LNCaP clone FGC (cell line): ENCODE measurements at regions not wholly inside any gene's neighbourhood (a gene's known extent, or its start where the extent isn't known, plus 50 kb on each side); places are given as distances from the start of the nearest gene placed in this dataset.

Source experiments
- DNase-seq: peaks from one replicate; pipeline ENCODE4 v3.0.0-alpha.2; 2011; ENCODE audit warnings: low read depth
- H3K4me3 ChIP-seq: 2 replicates; pipeline ENCODE4 v1.5.1; 2011; ENCODE audit warnings: mild to moderate bottlenecking, low read depth, low read length, control low read depth
- CTCF ChIP-seq: IDR thresholded peaks from 2 replicates; pipeline ENCODE4 v1.5.1; 2012; ENCODE audit warnings: mild to moderate bottlenecking; ENCODE audit not compliant: control insufficient read depth, insufficient read depth; ENCODE audit errors: extremely low read depth

- TF ChIP-seq CTCF, result no peak
- no peak overlapping the region for H3K4me3 ChIP-seq
- DNase-seq, result no peak
Observed at GRCh38 chr1:216892581-216893160, 169.4 kb upstream of the ESRRG start.

- no peak for TF ChIP-seq CTCF
- H3K4me3 ChIP-seq, result no peak overlapping the region
- no peak for DNase-seq
Observed at GRCh38 chr1:216890871-216891270, 167.6 kb upstream of the ESRRG start.

GRCh38 chr1:216888731-216889130 is 165.5 kb upstream of the ESRRG start:
- TF ChIP-seq CTCF, result no peak
- DNase-seq, result no peak
- no peak overlapping the region for H3K4me3 ChIP-seq

- no peak overlapping the region for H3K4me3 ChIP-seq
- TF ChIP-seq CTCF, result no peak
- DNase-seq, result no peak
Observed at GRCh38 chr1:216887032-216887431, 163.8 kb upstream of the ESRRG start.

GRCh38 chr1:216884614-216885229 is 161.5 kb upstream of the ESRRG start:
- H3K4me3 ChIP-seq, result no peak overlapping the region
- no peak for DNase-seq
- TF ChIP-seq CTCF, result no peak

GRCh38 chr1:216883518-216883917 is 160.3 kb upstream of the ESRRG start:
- no peak for DNase-seq
- TF ChIP-seq CTCF, result no peak

GRCh38 chr1:216881695-216882094 is 158.5 kb upstream of the ESRRG start:
- TF ChIP-seq CTCF, result no peak
- H3K4me3 ChIP-seq, result no peak overlapping the region
- no peak for DNase-seq

More at GRCh38 chr1:216883518-216883917, 160.3 kb upstream of the ESRRG start:
- no peak overlapping the region for H3K4me3 ChIP-seq
